ENCODE measurements at regions not wholly inside any gene's neighbourhood (a gene's known extent, or its start where the extent isn't known, plus 50 kb on each side); places are given as distances from the start of the nearest gene placed in this dataset.

- TF ChIP-seq CTCF (IDR thresholded peaks at IDR 0.05) = no peak
- TF ChIP-seq POLR2A (IDR thresholded peaks at IDR 0.05) = no peak
- peak in 1 of 3 donors; percentile 49 for TF ChIP-seq POLR2AphosphoS5 (IDR thresholded peaks at IDR 0.05)
These were observed 302.1 kb upstream of the HSFY2 start for GRCh38 chrY:19075471-19076253.
